ENCODE measurements at regions not wholly inside any gene's neighbourhood (a gene's known extent, or its start where the extent isn't known, plus 50 kb on each side); places are given as distances from the start of the nearest gene placed in this dataset.

GRCh38 chr10:64054392-64054791 is 533.2 kb downstream of the REEP3 start:
- Histone ChIP-seq H3K27me3 (no peaks in the 10 kb centered on the region), H3K4me2 (peak overlapping the region; percentile 17), H3K79me2 (no peaks in the 10 kb centered on the region), H3K4me1 (ENCODE audit: insufficient read depth) (no peaks in the 10 kb centered on the region), H3K27ac (no peak overlapping the region), H3K9me3 (ENCODE audit: low read depth) (no peaks in the 10 kb centered on the region), H2AFZ (no peak overlapping the region), H3K4me3 (no peak overlapping the region), H4K20me1 (ENCODE audit: insufficient read depth, poor library complexity, severe bottlenecking) (no peaks in the 10 kb centered on the region), H3K9me2 (replicated peaks; ENCODE audit: insufficient read depth) (no peaks in the 10 kb centered on the region), H3K36me3 (replicated peaks; ENCODE audit: insufficient read depth, low read depth) (no peaks in the 10 kb centered on the region)
- DNase-seq (ENCODE audit: low spot score): no peak
- no peak for TF ChIP-seq CTCF (IDR thresholded peaks at IDR 0.05; ENCODE audit: poor library complexity)
- no peak for TF ChIP-seq EZH2 (IDR thresholded peaks at IDR 0.05; ENCODE audit: borderline replicate concordance)
- TF ChIP-seq EZH2phosphoT487 (IDR thresholded peaks at IDR 0.05; ENCODE audit: low read depth, severe bottlenecking, unreplicated experiment): no peak

- H3K4me3 ChIP-seq: no peak overlapping the region
- no peak for DNase-seq (ENCODE audit: low spot score)
- no peaks in the 10 kb centered on the region for H3K36me3 ChIP-seq (replicated peaks; ENCODE audit: insufficient read depth, low read depth)
- WGBS (ENCODE audit: low lambda C conversion rate, missing lambda C conversion rate): 27% methylated on average over 1 of the region's 1 CpG
- no peaks in the 10 kb centered on the region for H3K4me1 ChIP-seq (ENCODE audit: insufficient read depth)
- no peak overlapping the region for H3K4me2 ChIP-seq
- no peak overlapping the region for H3K27ac ChIP-seq
- H3K9me2 ChIP-seq (replicated peaks; ENCODE audit: insufficient read depth): no peaks in the 10 kb centered on the region
- H3K27me3 ChIP-seq: no peaks in the 10 kb centered on the region
- H3K9me3 ChIP-seq (ENCODE audit: low read depth): no peaks in the 10 kb centered on the region
- TF ChIP-seq CTCF (IDR thresholded peaks at IDR 0.05; ENCODE audit: poor library complexity) (no peak), EZH2 (IDR thresholded peaks at IDR 0.05; ENCODE audit: borderline replicate concordance) (no peak), EZH2phosphoT487 (IDR thresholded peaks at IDR 0.05; ENCODE audit: low read depth, severe bottlenecking, unreplicated experiment) (no peak)
- no peaks in the 10 kb centered on the region for H4K20me1 ChIP-seq (ENCODE audit: insufficient read depth, poor library complexity, severe bottlenecking)
- H3K79me2 ChIP-seq: no peaks in the 10 kb centered on the region
- H2AFZ ChIP-seq: no peak overlapping the region
Measured at GRCh38 chr10:64059884-64060283, 538.7 kb downstream of the REEP3 start.

GRCh38 chr10:64060389-64060788 is 539.2 kb downstream of the REEP3 start:
- no peak overlapping the region for H3K4me2 ChIP-seq
- H2AFZ ChIP-seq: no peak overlapping the region
- H3K27ac ChIP-seq: no peak overlapping the region
- H3K4me1 ChIP-seq (ENCODE audit: insufficient read depth): no peaks in the 10 kb centered on the region
- no peaks in the 10 kb centered on the region for H4K20me1 ChIP-seq (ENCODE audit: insufficient read depth, poor library complexity, severe bottlenecking)
- no peak overlapping the region for H3K4me3 ChIP-seq
- H3K36me3 ChIP-seq (replicated peaks; ENCODE audit: insufficient read depth, low read depth): no peaks in the 10 kb centered on the region
- TF ChIP-seq EZH2phosphoT487 (IDR thresholded peaks at IDR 0.05; ENCODE audit: low read depth, severe bottlenecking, unreplicated experiment) (no peak), EZH2 (IDR thresholded peaks at IDR 0.05; ENCODE audit: borderline replicate concordance) (no peak), CTCF (IDR thresholded peaks at IDR 0.05; ENCODE audit: poor library complexity) (no peak)
- H3K27me3 ChIP-seq: no peaks in the 10 kb centered on the region
- no peaks in the 10 kb centered on the region for H3K9me3 ChIP-seq (ENCODE audit: low read depth)
- H3K79me2 ChIP-seq: no peaks in the 10 kb centered on the region
- H3K9me2 ChIP-seq (replicated peaks; ENCODE audit: insufficient read depth): no peaks in the 10 kb centered on the region
- DNase-seq (ENCODE audit: low spot score): no peak
- 91% methylated on average over 7 of the region's 7 CpGs for WGBS (ENCODE audit: low lambda C conversion rate, missing lambda C conversion rate)

DNA sequence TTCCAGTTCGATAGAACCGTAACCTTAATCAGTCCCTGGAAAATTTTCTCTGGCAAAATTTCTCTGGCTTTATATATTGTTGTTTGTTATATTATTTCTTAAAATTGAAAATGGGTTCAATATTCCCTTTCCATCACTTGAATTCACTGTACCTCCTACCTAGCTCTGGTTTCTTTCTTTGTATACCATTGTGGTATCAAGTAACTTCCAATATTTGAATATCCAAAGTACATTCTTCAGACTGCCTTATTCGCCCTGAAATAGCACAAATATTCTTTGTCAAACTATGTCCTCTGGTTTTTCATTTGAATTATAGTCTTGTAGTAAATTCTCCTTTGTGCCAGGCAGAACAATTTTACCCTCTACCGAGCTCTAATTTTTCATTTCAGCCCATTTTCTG is 541.6 kb downstream of the REEP3 start:
- no peak overlapping the region for H2AFZ ChIP-seq
- WGBS (ENCODE audit: low lambda C conversion rate, missing lambda C conversion rate): 67% methylated on average over 4 of the region's 4 CpGs
- no peaks in the 10 kb centered on the region for H3K36me3 ChIP-seq (replicated peaks; ENCODE audit: insufficient read depth, low read depth)

More for the DNA sequence above, 541.6 kb downstream of the REEP3 start:
- H3K4me2 ChIP-seq: no peak overlapping the region
- DNase-seq (ENCODE audit: low spot score): no peak
- no peak for TF ChIP-seq CTCF (IDR thresholded peaks at IDR 0.05; ENCODE audit: poor library complexity)
- no peak overlapping the region for H3K4me3 ChIP-seq
- no peaks in the 10 kb centered on the region for H3K4me1 ChIP-seq (ENCODE audit: insufficient read depth)
- H3K27ac ChIP-seq: no peak overlapping the region
- H4K20me1 ChIP-seq (ENCODE audit: insufficient read depth, poor library complexity, severe bottlenecking): no peaks in the 10 kb centered on the region
- no peaks in the 10 kb centered on the region for H3K27me3 ChIP-seq
- no peaks in the 10 kb centered on the region for H3K9me3 ChIP-seq (ENCODE audit: low read depth)
- no peaks in the 10 kb centered on the region for H3K79me2 ChIP-seq
- no peaks in the 10 kb centered on the region for H3K9me2 ChIP-seq (replicated peaks; ENCODE audit: insufficient read depth)

Data from hepatocyte (in vitro differentiated cells).